SH-SY5Y (cell line): ENCODE measurements at regions not wholly inside any gene's neighbourhood (a gene's known extent, or its start where the extent isn't known, plus 50 kb on each side); places are given as distances from the start of the nearest gene placed in this dataset.

Experiments
- GATA2 ChIP-seq: IDR thresholded peaks from 2 replicates; pipeline ENCODE4 v1.6.1; 2011; ENCODE audit warnings: mild to moderate bottlenecking, low read depth, low read length
- GATA3 ChIP-seq: IDR thresholded peaks from 2 replicates; pipeline ENCODE4 v1.6.1; 2011; ENCODE audit warnings: low read depth, mild to moderate bottlenecking, low read length, moderate library complexity

DNA sequence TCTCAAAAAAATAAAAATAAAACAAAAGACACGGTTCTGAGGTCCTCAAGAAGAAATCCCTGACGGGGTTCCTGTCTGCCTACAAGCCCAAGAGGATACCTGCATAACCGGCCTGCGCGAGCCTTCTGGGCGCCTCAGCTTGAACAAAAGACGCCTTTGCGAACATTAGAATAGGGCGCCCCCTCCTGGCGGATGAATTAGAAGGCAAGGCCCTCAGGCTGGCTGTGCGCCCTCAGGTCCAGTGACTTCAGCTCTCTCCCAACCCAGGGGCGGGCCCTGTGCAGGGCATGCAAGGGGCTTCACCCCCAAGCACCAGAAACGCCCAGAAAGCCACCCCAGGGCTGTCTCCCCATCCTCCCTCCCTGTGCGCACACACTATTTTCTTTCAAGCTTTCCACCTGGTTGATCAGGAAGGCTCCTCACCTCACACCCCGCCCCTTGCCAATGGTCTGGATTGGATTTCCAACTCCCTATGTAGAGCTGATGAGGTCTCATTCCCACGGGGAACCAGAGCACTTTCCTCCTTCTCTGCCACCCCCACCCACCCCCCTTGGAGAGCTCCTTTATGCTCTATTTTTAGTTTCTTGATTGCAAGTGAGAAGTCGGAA is 273.3 kb downstream of the BUD13 start:
- TF ChIP-seq GATA3, result no peak
- TF ChIP-seq GATA2, result no peak
